ENCODE measurements at regions not wholly inside any gene's neighbourhood (a gene's known extent, or its start where the extent isn't known, plus 50 kb on each side); places are given as distances from the start of the nearest gene placed in this dataset.

DNA sequence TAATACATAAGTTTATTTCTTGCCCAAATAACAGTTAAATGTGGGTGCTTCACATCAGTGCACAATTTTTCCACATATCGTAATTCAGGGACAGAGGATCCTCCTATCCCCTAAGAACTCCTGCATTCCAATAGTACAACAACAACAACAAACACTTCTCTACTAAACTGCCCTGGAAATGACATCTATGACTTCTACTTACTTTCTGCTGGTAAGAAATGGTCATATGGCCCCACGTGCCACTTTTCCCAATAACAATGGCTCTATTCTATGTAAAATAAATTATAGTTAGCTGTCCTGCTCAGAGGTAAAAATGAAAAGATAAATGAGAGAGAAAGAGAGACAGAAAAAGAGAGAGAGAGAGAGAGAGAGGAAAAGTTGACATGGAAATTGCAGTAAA, 308.5 kb downstream of the ATXN7L3B start:
- Mint-ChIP-seq H3K4me1 (no peaks in the 10 kb centered on the region), H3K36me3 (ENCODE audit: low read depth) (no peaks in the 10 kb centered on the region), H3K9me3 (no peaks in the 10 kb centered on the region), H3K27ac (no peak overlapping the region), H3K4me3 (no peak overlapping the region), H3K27me3 (no peaks in the 10 kb centered on the region)
- DNase-seq: no peak
- no peak for ATAC-seq (ENCODE audit: low read depth)
- intact Hi-C loops (cut with micrococcal nuclease): no loop called here
- TF ChIP-seq, protein P1, sequence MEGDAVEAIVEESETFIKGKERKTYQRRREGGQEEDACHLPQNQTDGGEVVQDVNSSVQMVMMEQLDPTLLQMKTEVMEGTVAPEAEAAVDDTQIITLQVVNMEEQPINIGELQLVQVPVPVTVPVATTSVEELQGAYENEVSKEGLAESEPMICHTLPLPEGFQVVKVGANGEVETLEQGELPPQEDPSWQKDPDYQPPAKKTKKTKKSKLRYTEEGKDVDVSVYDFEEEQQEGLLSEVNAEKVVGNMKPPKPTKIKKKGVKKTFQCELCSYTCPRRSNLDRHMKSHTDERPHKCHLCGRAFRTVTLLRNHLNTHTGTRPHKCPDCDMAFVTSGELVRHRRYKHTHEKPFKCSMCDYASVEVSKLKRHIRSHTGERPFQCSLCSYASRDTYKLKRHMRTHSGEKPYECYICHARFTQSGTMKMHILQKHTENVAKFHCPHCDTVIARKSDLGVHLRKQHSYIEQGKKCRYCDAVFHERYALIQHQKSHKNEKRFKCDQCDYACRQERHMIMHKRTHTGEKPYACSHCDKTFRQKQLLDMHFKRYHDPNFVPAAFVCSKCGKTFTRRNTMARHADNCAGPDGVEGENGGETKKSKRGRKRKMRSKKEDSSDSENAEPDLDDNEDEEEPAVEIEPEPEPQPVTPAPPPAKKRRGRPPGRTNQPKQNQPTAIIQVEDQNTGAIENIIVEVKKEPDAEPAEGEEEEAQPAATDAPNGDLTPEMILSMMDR (IDR thresholded peaks at IDR 0.05): no peak
- ChIA-PET POLR2A (no interaction called here), CTCF (no interaction called here)

DNA sequence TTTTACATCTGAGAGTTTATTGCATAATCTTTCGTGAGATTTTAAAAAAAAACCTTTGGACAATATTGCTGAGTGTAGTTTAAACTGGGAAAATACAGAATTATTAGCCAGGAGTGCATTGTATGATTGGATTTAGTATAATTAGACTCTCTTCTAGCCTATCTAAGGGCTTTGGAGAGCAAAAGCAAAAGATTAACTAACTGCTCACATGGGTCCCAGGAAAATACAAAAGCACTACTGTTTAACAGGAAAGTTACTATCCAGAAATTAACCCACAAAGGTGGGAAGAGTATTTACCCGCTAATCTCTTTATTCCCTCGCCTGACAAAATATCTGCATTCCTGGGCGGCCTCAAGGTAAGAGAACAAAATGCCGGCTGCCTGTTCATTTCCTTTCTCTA, 309.5 kb downstream of the ATXN7L3B start:
- intact Hi-C loops (cut with micrococcal nuclease): no loop called here
- no peak overlapping the region for H3K4me3 Mint-ChIP-seq

DNA sequence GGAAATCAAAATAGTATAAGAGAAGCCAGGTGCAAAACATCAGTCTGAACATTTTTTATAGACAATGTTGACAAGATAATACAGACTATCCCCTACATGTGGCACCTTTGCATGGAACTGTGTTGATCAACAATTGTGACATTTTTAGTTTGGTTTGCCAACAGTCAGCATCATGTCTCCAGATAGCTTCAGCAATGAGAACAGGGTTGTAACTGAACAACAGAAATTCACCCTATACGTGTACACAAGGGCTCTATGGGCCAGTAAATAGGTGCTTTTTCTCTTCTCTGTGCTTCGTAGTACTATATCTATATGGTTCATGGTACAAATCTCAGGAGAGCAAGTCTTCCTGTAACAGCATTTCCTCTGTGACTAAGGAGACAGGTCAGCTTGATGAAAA, 310.4 kb downstream of the ATXN7L3B start:
- Mint-ChIP-seq H3K9me3 (no peaks in the 10 kb centered on the region), H3K4me3 (no peak overlapping the region)
- intact Hi-C loops (cut with micrococcal nuclease): no loop called here

More for the DNA sequence above, 309.5 kb downstream of the ATXN7L3B start:
- no peaks in the 10 kb centered on the region for H3K4me1 Mint-ChIP-seq
- no peaks in the 10 kb centered on the region for H3K9me3 Mint-ChIP-seq
- ChIA-PET POLR2A (no interaction called here), CTCF (no interaction called here)
- ATAC-seq (ENCODE audit: low read depth): no peak
- H3K27me3 Mint-ChIP-seq: no peaks in the 10 kb centered on the region
- H3K27ac Mint-ChIP-seq: no peak overlapping the region
- TF ChIP-seq, protein P1 (IDR thresholded peaks at IDR 0.05): no peak
- no peaks in the 10 kb centered on the region for H3K36me3 Mint-ChIP-seq (ENCODE audit: low read depth)
- no peak for DNase-seq

DNA sequence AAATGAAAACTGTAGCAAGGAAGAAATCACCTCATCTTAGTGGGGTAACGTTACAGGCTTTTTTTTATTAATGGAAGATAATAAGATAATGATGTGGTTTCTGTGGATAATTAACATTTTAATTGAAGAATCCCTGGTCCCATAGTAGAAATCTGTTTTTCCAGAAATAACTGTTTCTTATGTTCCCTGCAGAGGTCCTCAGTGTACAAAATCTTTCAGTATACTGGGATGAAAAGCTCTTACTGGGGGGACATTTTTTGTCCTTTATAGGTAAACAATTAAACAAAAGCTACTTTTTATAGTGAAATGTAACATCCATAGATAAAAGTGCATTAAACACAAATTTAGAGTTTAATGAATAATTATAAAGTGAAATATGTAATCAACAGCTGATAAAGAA, 312.2 kb downstream of the ATXN7L3B start:
- Mint-ChIP-seq H3K36me3 (ENCODE audit: low read depth) (no peaks in the 10 kb centered on the region), H3K4me1 (no peaks in the 10 kb centered on the region), H3K4me3 (no peak overlapping the region), H3K9me3 (no peaks in the 10 kb centered on the region), H3K27ac (no peak overlapping the region), H3K27me3 (no peaks in the 10 kb centered on the region)
- DNase-seq (no peak), ATAC-seq (ENCODE audit: low read depth) (no peak)
- TF ChIP-seq, protein P1 (IDR thresholded peaks at IDR 0.05): no peak
- POLR2A ChIA-PET: no interaction called here
- CTCF ChIA-PET: no interaction called here
- intact Hi-C loops (cut with micrococcal nuclease): no loop called here

More for the DNA sequence above, 310.4 kb downstream of the ATXN7L3B start:
- POLR2A ChIA-PET: no interaction called here
- Mint-ChIP-seq H3K27ac (no peak overlapping the region), H3K36me3 (ENCODE audit: low read depth) (no peaks in the 10 kb centered on the region), H3K4me1 (no peaks in the 10 kb centered on the region), H3K27me3 (no peaks in the 10 kb centered on the region)
- ATAC-seq (ENCODE audit: low read depth): no peak
- TF ChIP-seq, protein P1 (IDR thresholded peaks at IDR 0.05): no peak
- CTCF ChIA-PET: no interaction called here
- no peak for DNase-seq

DNA sequence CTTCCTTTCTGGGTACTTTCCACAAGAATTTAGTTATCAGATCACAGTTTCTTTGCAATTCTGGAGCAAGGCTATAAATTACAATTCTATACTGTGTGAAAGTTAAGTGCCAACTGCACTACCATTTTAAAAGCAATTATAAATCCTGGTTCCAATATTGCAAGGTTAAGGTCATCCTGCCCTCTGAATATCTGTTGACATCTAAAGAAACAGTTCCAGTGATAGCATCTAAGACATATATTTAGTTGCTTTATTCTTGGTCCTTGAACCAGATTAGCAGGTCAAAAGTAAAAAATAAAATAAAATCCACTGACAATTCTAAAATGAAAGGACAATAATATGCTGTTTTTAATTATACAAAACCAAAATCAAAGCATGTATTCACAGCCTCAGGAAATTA, 334.2 kb downstream of the ATXN7L3B start:
- Mint-ChIP-seq H3K4me3 (no peak overlapping the region), H3K27me3 (no peaks in the 10 kb centered on the region), H3K27ac (no peak overlapping the region), H3K36me3 (ENCODE audit: low read depth) (no peaks in the 10 kb centered on the region), H3K4me1 (no peaks in the 10 kb centered on the region), H3K9me3 (no peaks in the 10 kb centered on the region)
- POLR2A ChIA-PET: no interaction called here
- intact Hi-C loops (cut with micrococcal nuclease): no loop called here
- TF ChIP-seq, protein P1 (IDR thresholded peaks at IDR 0.05): no peak
- DNase-seq: no peak
- CTCF ChIA-PET: no interaction called here
- ATAC-seq (ENCODE audit: low read depth): no peak

Measured in activated B cell treated with CpG ODN at 0.5 μM for 24 hours (primary cell).